HL-60 (cell line): ENCODE measurements at regions not wholly inside any gene's neighbourhood (a gene's known extent, or its start where the extent isn't known, plus 50 kb on each side); places are given as distances from the start of the nearest gene placed in this dataset.

Source experiments
- GABPA ChIP-seq: IDR thresholded peaks from 2 replicates; pipeline ENCODE4 v1.6.1; 2012; ENCODE audit warnings: low read depth
- SPI1 ChIP-seq: IDR thresholded peaks from 2 replicates; pipeline ENCODE4 v1.6.1; 2012; ENCODE audit warnings: low read depth, mild to moderate bottlenecking, borderline replicate concordance
- TF ChIP-seq, protein P1 (sequence below): IDR thresholded peaks from one replicate; pipeline ENCODE4 v1.5.1; 2011; ENCODE audit warnings: low read length, control low read depth, inconsistent platforms; ENCODE audit not compliant: insufficient read depth
- TF ChIP-seq, protein P2 (sequence below): IDR thresholded peaks from 2 replicates; pipeline ENCODE4 v1.6.1; 2012; ENCODE audit warnings: low read depth; ENCODE audit not compliant: insufficient replicate concordance

DNA sequence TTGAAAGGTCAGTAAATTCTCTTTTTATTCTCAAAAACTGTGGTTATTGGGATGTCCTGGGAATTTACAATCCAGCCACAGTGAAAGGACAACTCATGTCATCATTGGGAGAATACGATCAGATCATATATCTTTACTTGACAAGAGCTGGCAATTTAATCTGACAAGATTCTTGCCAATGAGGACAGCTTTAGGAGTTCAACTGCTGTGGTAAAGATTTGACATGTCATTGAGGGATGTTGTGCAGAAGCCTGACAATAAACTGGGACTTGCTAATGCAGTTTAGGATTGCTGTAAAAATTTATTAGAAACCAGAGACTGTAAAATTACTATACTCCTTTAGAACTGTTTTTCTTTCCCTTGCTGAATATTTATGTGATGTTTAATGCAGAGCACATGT lies 1131.0 kb downstream of the MAT2B start:
- TF ChIP-seq, protein P1, sequence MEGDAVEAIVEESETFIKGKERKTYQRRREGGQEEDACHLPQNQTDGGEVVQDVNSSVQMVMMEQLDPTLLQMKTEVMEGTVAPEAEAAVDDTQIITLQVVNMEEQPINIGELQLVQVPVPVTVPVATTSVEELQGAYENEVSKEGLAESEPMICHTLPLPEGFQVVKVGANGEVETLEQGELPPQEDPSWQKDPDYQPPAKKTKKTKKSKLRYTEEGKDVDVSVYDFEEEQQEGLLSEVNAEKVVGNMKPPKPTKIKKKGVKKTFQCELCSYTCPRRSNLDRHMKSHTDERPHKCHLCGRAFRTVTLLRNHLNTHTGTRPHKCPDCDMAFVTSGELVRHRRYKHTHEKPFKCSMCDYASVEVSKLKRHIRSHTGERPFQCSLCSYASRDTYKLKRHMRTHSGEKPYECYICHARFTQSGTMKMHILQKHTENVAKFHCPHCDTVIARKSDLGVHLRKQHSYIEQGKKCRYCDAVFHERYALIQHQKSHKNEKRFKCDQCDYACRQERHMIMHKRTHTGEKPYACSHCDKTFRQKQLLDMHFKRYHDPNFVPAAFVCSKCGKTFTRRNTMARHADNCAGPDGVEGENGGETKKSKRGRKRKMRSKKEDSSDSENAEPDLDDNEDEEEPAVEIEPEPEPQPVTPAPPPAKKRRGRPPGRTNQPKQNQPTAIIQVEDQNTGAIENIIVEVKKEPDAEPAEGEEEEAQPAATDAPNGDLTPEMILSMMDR, result no peak
- no peak for TF ChIP-seq GABPA
- TF ChIP-seq SPI1, result no peak
- TF ChIP-seq, protein P2, sequence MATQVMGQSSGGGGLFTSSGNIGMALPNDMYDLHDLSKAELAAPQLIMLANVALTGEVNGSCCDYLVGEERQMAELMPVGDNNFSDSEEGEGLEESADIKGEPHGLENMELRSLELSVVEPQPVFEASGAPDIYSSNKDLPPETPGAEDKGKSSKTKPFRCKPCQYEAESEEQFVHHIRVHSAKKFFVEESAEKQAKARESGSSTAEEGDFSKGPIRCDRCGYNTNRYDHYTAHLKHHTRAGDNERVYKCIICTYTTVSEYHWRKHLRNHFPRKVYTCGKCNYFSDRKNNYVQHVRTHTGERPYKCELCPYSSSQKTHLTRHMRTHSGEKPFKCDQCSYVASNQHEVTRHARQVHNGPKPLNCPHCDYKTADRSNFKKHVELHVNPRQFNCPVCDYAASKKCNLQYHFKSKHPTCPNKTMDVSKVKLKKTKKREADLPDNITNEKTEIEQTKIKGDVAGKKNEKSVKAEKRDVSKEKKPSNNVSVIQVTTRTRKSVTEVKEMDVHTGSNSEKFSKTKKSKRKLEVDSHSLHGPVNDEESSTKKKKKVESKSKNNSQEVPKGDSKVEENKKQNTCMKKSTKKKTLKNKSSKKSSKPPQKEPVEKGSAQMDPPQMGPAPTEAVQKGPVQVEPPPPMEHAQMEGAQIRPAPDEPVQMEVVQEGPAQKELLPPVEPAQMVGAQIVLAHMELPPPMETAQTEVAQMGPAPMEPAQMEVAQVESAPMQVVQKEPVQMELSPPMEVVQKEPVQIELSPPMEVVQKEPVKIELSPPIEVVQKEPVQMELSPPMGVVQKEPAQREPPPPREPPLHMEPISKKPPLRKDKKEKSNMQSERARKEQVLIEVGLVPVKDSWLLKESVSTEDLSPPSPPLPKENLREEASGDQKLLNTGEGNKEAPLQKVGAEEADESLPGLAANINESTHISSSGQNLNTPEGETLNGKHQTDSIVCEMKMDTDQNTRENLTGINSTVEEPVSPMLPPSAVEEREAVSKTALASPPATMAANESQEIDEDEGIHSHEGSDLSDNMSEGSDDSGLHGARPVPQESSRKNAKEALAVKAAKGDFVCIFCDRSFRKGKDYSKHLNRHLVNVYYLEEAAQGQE, result no peak
